ENCODE measurements at regions not wholly inside any gene's neighbourhood (a gene's known extent, or its start where the extent isn't known, plus 50 kb on each side); places are given as distances from the start of the nearest gene placed in this dataset.

DNA sequence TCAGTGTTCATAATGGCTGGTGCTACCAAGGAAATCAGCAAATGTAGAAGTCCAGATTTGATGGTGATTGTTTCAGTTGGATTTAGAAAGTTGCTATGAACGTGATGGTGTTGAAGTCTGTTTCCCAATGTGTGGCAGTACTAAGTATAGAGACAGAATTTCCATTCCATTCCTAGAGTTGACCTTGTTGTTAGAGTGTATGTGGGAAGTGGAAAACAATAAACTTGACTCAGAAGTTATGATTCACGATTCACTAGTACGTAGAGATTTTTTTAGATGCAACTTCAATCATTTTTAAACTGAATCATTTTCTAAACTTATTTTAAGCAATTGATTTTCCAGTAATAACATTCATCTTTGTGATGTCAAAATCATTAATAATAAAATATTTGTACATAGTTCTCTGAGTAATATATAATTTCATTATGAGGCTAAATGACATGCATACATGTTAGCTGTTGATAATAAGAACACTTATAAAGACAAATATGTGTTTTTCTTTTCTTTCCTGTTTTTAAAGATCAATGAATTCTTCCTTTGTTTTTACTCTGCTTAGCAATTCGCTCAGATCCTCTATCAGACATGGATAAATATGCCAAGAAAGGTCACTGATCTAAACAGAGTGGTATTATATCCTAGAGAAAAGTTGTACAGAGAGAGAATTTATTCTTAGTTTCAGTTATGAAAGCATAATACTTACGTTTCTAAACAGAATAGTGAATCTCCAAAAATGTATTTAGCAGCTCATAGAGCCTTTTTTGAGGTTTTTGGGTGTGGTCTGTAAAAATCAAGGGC lies 108.8 kb upstream of the GPR149 start:
- TF ChIP-seq, protein P1, sequence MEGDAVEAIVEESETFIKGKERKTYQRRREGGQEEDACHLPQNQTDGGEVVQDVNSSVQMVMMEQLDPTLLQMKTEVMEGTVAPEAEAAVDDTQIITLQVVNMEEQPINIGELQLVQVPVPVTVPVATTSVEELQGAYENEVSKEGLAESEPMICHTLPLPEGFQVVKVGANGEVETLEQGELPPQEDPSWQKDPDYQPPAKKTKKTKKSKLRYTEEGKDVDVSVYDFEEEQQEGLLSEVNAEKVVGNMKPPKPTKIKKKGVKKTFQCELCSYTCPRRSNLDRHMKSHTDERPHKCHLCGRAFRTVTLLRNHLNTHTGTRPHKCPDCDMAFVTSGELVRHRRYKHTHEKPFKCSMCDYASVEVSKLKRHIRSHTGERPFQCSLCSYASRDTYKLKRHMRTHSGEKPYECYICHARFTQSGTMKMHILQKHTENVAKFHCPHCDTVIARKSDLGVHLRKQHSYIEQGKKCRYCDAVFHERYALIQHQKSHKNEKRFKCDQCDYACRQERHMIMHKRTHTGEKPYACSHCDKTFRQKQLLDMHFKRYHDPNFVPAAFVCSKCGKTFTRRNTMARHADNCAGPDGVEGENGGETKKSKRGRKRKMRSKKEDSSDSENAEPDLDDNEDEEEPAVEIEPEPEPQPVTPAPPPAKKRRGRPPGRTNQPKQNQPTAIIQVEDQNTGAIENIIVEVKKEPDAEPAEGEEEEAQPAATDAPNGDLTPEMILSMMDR (conservative IDR thresholded peaks at IDR 0.05; ENCODE audit: low read length) = no peak
- no peak for TF ChIP-seq EZH2phosphoT487 (IDR thresholded peaks at IDR 0.05; ENCODE audit: borderline replicate concordance)
